ENCODE measurements at regions not wholly inside any gene's neighbourhood (a gene's known extent, or its start where the extent isn't known, plus 50 kb on each side); places are given as distances from the start of the nearest gene placed in this dataset.

- TF ChIP-seq, protein P1, sequence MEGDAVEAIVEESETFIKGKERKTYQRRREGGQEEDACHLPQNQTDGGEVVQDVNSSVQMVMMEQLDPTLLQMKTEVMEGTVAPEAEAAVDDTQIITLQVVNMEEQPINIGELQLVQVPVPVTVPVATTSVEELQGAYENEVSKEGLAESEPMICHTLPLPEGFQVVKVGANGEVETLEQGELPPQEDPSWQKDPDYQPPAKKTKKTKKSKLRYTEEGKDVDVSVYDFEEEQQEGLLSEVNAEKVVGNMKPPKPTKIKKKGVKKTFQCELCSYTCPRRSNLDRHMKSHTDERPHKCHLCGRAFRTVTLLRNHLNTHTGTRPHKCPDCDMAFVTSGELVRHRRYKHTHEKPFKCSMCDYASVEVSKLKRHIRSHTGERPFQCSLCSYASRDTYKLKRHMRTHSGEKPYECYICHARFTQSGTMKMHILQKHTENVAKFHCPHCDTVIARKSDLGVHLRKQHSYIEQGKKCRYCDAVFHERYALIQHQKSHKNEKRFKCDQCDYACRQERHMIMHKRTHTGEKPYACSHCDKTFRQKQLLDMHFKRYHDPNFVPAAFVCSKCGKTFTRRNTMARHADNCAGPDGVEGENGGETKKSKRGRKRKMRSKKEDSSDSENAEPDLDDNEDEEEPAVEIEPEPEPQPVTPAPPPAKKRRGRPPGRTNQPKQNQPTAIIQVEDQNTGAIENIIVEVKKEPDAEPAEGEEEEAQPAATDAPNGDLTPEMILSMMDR (IDR thresholded peaks at IDR 0.05; ENCODE audit: poor library complexity, severe bottlenecking), result no peak
- Histone ChIP-seq H3K4me3 (ENCODE audit: severe bottlenecking) (no peak overlapping the region), H3K27me3 (ENCODE audit: insufficient read depth, poor library complexity, severe bottlenecking) (no peaks in the 10 kb centered on the region), H3K9me3 (ENCODE audit: severe bottlenecking) (no peaks in the 10 kb centered on the region), H3K4me1 (ENCODE audit: insufficient read depth, poor library complexity, severe bottlenecking) (peaks cover 13% of the 10 kb centered on the region), H3K36me3 (ENCODE audit: low read depth) (no peaks in the 10 kb centered on the region), H3K27ac (ENCODE audit: poor library complexity, severe bottlenecking) (no peak overlapping the region)
- no peak for DNase-seq (ENCODE audit: low spot score)
- no peak for ATAC-seq (ENCODE audit: low read depth)
Measured at GRCh38 chr11:29256580-29256979, 760.2 kb downstream of the KCNA4 start.

- no peak overlapping the region for H3K27ac ChIP-seq (ENCODE audit: poor library complexity, severe bottlenecking)
- DNase-seq (ENCODE audit: low spot score), result no peak
- peaks cover 3% of the 10 kb centered on the region for H3K4me1 ChIP-seq (ENCODE audit: insufficient read depth, poor library complexity, severe bottlenecking)
- H3K9me3 ChIP-seq (ENCODE audit: severe bottlenecking), result no peaks in the 10 kb centered on the region
- H3K4me3 ChIP-seq (ENCODE audit: severe bottlenecking), result no peak overlapping the region
- no peak for ATAC-seq (ENCODE audit: low read depth)
- no peaks in the 10 kb centered on the region for H3K27me3 ChIP-seq (ENCODE audit: insufficient read depth, poor library complexity, severe bottlenecking)
- H3K36me3 ChIP-seq (ENCODE audit: low read depth), result no peaks in the 10 kb centered on the region
- TF ChIP-seq, protein P1 (IDR thresholded peaks at IDR 0.05; ENCODE audit: poor library complexity, severe bottlenecking), result no peak
Measured at GRCh38 chr11:29255401-29255800, 761.4 kb downstream of the KCNA4 start.

- Histone ChIP-seq H3K4me3 (ENCODE audit: severe bottlenecking) (no peak overlapping the region), H3K27ac (ENCODE audit: poor library complexity, severe bottlenecking) (no peak overlapping the region), H3K9me3 (ENCODE audit: severe bottlenecking) (no peaks in the 10 kb centered on the region), H3K27me3 (ENCODE audit: insufficient read depth, poor library complexity, severe bottlenecking) (no peaks in the 10 kb centered on the region), H3K36me3 (ENCODE audit: low read depth) (no peaks in the 10 kb centered on the region), H3K4me1 (ENCODE audit: insufficient read depth, poor library complexity, severe bottlenecking) (no peaks in the 10 kb centered on the region)
- no peak for DNase-seq (ENCODE audit: low spot score)
- no peak for ATAC-seq (ENCODE audit: low read depth)
- TF ChIP-seq, protein P1 (IDR thresholded peaks at IDR 0.05; ENCODE audit: poor library complexity, severe bottlenecking), result no peak
Measured at GRCh38 chr11:29251738-29252137, 765.1 kb downstream of the KCNA4 start.

DNA sequence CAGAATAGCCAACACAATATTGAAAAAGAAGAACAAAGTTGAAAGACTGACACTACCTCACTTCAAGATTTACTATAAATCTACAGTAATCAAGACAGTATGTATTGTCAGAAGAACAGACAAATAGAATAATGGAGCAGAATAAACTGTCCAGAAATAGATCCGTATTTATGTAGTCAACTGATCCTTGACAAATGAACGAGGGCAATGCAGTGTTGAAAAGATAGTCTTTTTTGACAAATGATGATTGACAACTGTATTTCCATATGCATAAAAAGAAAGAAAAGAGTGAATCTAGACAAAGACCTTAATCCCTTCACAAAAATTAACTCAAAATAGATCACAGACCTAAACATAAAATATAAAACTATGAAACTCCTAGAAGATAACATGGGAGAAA, 767.1 kb downstream of the KCNA4 start:
- TF ChIP-seq, protein P1 (IDR thresholded peaks at IDR 0.05; ENCODE audit: poor library complexity, severe bottlenecking), result no peak
- no peak for ATAC-seq (ENCODE audit: low read depth)
- Histone ChIP-seq H3K27me3 (ENCODE audit: insufficient read depth, poor library complexity, severe bottlenecking) (no peaks in the 10 kb centered on the region), H3K27ac (ENCODE audit: poor library complexity, severe bottlenecking) (no peak overlapping the region), H3K36me3 (ENCODE audit: low read depth) (no peaks in the 10 kb centered on the region), H3K4me3 (ENCODE audit: severe bottlenecking) (no peak overlapping the region), H3K4me1 (ENCODE audit: insufficient read depth, poor library complexity, severe bottlenecking) (no peaks in the 10 kb centered on the region), H3K9me3 (ENCODE audit: severe bottlenecking) (no peaks in the 10 kb centered on the region)
- no peak for DNase-seq (ENCODE audit: low spot score)

DNA sequence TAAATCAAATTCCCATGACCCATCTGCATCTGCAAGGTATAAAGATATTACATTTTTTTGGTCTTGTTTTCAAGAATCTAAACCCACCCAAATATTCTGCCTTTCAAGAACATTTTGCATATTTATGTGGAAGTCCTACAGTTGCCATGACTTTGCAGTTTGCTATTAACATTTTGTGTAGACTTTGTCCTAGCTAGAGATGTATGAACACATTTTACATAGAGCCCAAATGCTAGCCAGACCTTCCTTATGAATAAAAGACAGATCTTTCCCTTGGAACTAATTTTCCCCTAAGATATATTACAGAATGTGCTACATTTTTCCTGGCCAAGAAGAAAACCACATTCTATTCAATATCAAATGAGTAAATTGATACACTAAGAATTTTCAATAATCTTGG, 772.5 kb downstream of the KCNA4 start:
- H3K4me3 ChIP-seq (ENCODE audit: severe bottlenecking), result no peak overlapping the region
- no peaks in the 10 kb centered on the region for H3K9me3 ChIP-seq (ENCODE audit: severe bottlenecking)
- H3K36me3 ChIP-seq (ENCODE audit: low read depth), result no peaks in the 10 kb centered on the region
- no peak for DNase-seq (ENCODE audit: low spot score)
- TF ChIP-seq, protein P1 (IDR thresholded peaks at IDR 0.05; ENCODE audit: poor library complexity, severe bottlenecking), result no peak
- ATAC-seq (ENCODE audit: low read depth), result no peak
- H3K4me1 ChIP-seq (ENCODE audit: insufficient read depth, poor library complexity, severe bottlenecking), result no peaks in the 10 kb centered on the region
- no peaks in the 10 kb centered on the region for H3K27me3 ChIP-seq (ENCODE audit: insufficient read depth, poor library complexity, severe bottlenecking)
- H3K27ac ChIP-seq (ENCODE audit: poor library complexity, severe bottlenecking), result no peak overlapping the region

All from RWPE2 (cell line).